ENCODE measurements at regions not wholly inside any gene's neighbourhood (a gene's known extent, or its start where the extent isn't known, plus 50 kb on each side); places are given as distances from the start of the nearest gene placed in this dataset.

- no peak overlapping the region for H3K4me2 ChIP-seq (ENCODE audit: low read depth, low read length, poor library complexity, severe bottlenecking)
These were observed 55.5 kb upstream of the DYRK2 start for GRCh38 chr12:67593041-67593440.

GRCh38 chr12:67593461-67594330, 54.8 kb upstream of the DYRK2 start:
- Histone ChIP-seq H3K36me3 (ENCODE audit: insufficient read depth, low read length) (no peaks in the 10 kb centered on the region), H3K79me2 (ENCODE audit: low read length) (no peaks in the 10 kb centered on the region), H2AFZ (ENCODE audit: low read length) (no peak overlapping the region), H3K4me1 (ENCODE audit: low read length) (no peaks in the 10 kb centered on the region), H3K9ac (ENCODE audit: low read length) (no peak overlapping the region), H3K4me3 (ENCODE audit: low read length) (no peak overlapping the region), H3K9me2 (replicated peaks; ENCODE audit: insufficient read depth, low read length) (no peaks in the 10 kb centered on the region), H3K27me3 (ENCODE audit: low read length) (no peaks in the 10 kb centered on the region), H3K27ac (ENCODE audit: low read length) (no peak overlapping the region), H3K4me2 (ENCODE audit: low read depth, low read length, poor library complexity, severe bottlenecking) (no peak overlapping the region), H3K9me3 (ENCODE audit: low read length) (no peaks in the 10 kb centered on the region), H4K20me1 (ENCODE audit: insufficient read depth, low read depth, low read length) (no peaks in the 10 kb centered on the region)
- DNase-seq = no peak

More at GRCh38 chr12:67593041-67593440, 55.5 kb upstream of the DYRK2 start:
- Histone ChIP-seq H2AFZ (ENCODE audit: low read length) (no peak overlapping the region), H4K20me1 (ENCODE audit: insufficient read depth, low read depth, low read length) (no peaks in the 10 kb centered on the region), H3K4me1 (ENCODE audit: low read length) (no peaks in the 10 kb centered on the region), H3K36me3 (ENCODE audit: insufficient read depth, low read length) (no peaks in the 10 kb centered on the region), H3K9me2 (replicated peaks; ENCODE audit: insufficient read depth, low read length) (no peaks in the 10 kb centered on the region), H3K79me2 (ENCODE audit: low read length) (no peaks in the 10 kb centered on the region), H3K27me3 (ENCODE audit: low read length) (no peaks in the 10 kb centered on the region), H3K27ac (ENCODE audit: low read length) (no peak overlapping the region), H3K4me3 (ENCODE audit: low read length) (no peak overlapping the region), H3K9ac (ENCODE audit: low read length) (no peak overlapping the region), H3K9me3 (ENCODE audit: low read length) (no peaks in the 10 kb centered on the region)
- DNase-seq = no peak

DNA sequence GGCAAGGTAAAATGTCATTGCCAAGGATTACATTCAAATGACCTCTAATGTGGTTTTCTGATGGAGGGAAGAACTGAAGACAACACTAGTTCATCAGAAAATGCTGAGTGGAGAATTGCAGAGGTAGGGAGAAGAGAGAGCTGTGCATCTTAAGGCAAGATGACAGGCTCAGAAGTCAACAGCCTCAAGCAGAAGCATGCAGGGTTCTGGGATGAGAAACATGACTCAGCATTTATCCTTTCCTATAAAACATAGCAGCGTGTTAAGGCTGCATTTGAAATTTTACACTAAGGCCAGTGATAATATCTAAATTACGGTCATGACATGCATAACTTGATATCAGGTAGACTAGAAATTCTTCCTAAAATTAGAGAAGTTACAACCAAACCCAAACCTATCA, 53.7 kb upstream of the DYRK2 start:
- no peaks in the 10 kb centered on the region for H3K9me3 ChIP-seq (ENCODE audit: low read length)
- H3K9me2 ChIP-seq (replicated peaks; ENCODE audit: insufficient read depth, low read length) = no peaks in the 10 kb centered on the region
- no peaks in the 10 kb centered on the region for H4K20me1 ChIP-seq (ENCODE audit: insufficient read depth, low read depth, low read length)
- H3K79me2 ChIP-seq (ENCODE audit: low read length) = no peaks in the 10 kb centered on the region
- no peak for DNase-seq
- no peak overlapping the region for H3K4me3 ChIP-seq (ENCODE audit: low read length)
- no peak overlapping the region for H3K27ac ChIP-seq (ENCODE audit: low read length)
- no peak overlapping the region for H3K4me2 ChIP-seq (ENCODE audit: low read depth, low read length, poor library complexity, severe bottlenecking)
- no peak overlapping the region for H3K9ac ChIP-seq (ENCODE audit: low read length)
- H3K27me3 ChIP-seq (ENCODE audit: low read length) = no peaks in the 10 kb centered on the region
- no peaks in the 10 kb centered on the region for H3K4me1 ChIP-seq (ENCODE audit: low read length)
- no peaks in the 10 kb centered on the region for H3K36me3 ChIP-seq (ENCODE audit: insufficient read depth, low read length)
- no peak overlapping the region for H2AFZ ChIP-seq (ENCODE audit: low read length)

DNA sequence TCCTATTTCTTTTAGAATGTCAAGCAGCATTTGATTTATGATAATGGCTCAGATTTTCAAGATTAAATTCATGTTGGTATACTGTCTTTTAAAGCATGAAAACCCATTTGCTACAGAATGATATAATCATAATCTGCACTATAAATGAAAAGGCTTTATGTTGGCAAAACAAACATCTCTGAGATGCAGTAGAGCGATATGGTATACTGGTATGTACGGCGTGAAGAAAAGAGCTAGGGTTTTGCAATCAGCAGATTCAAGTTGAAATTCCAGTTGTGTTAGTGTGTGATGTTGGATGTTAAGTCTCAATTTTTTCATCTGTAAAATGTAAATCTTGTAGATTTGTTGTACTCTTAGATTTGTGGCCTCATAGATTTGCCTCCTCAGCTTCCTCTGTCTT, 53.2 kb upstream of the DYRK2 start:
- no peaks in the 10 kb centered on the region for H3K9me2 ChIP-seq (replicated peaks; ENCODE audit: insufficient read depth, low read length)
- H3K9ac ChIP-seq (ENCODE audit: low read length) = no peak overlapping the region
- H3K36me3 ChIP-seq (ENCODE audit: insufficient read depth, low read length) = no peaks in the 10 kb centered on the region
- no peak overlapping the region for H3K4me3 ChIP-seq (ENCODE audit: low read length)
- no peaks in the 10 kb centered on the region for H3K79me2 ChIP-seq (ENCODE audit: low read length)
- H2AFZ ChIP-seq (ENCODE audit: low read length) = no peak overlapping the region
- H3K4me1 ChIP-seq (ENCODE audit: low read length) = no peaks in the 10 kb centered on the region
- no peak overlapping the region for H3K4me2 ChIP-seq (ENCODE audit: low read depth, low read length, poor library complexity, severe bottlenecking)
- H3K27ac ChIP-seq (ENCODE audit: low read length) = no peak overlapping the region
- no peaks in the 10 kb centered on the region for H3K9me3 ChIP-seq (ENCODE audit: low read length)
- no peaks in the 10 kb centered on the region for H4K20me1 ChIP-seq (ENCODE audit: insufficient read depth, low read depth, low read length)
- H3K27me3 ChIP-seq (ENCODE audit: low read length) = no peaks in the 10 kb centered on the region
- no peak for DNase-seq

- DNase-seq = no peak
These were observed 49.9 kb upstream of the DYRK2 start for GRCh38 chr12:67598598-67598997.

More at GRCh38 chr12:67598598-67598997, 49.9 kb upstream of the DYRK2 start:
- Histone ChIP-seq H3K27ac (ENCODE audit: low read length) (no peak overlapping the region), H3K79me2 (ENCODE audit: low read length) (no peaks in the 10 kb centered on the region), H3K27me3 (ENCODE audit: low read length) (no peaks in the 10 kb centered on the region), H2AFZ (ENCODE audit: low read length) (no peak overlapping the region), H3K4me2 (ENCODE audit: low read depth, low read length, poor library complexity, severe bottlenecking) (no peak overlapping the region), H3K9ac (ENCODE audit: low read length) (no peak overlapping the region), H3K4me3 (ENCODE audit: low read length) (no peak overlapping the region), H4K20me1 (ENCODE audit: insufficient read depth, low read depth, low read length) (no peaks in the 10 kb centered on the region), H3K9me3 (ENCODE audit: low read length) (no peaks in the 10 kb centered on the region), H3K9me2 (replicated peaks; ENCODE audit: insufficient read depth, low read length) (no peaks in the 10 kb centered on the region), H3K4me1 (ENCODE audit: low read length) (no peaks in the 10 kb centered on the region), H3K36me3 (ENCODE audit: insufficient read depth, low read length) (no peaks in the 10 kb centered on the region)
